Fibroblast of lung (primary cell): ENCODE measurements at regions not wholly inside any gene's neighbourhood (a gene's known extent, or its start where the extent isn't known, plus 50 kb on each side); places are given as distances from the start of the nearest gene placed in this dataset.

Source experiments
- CTCF ChIP-seq, 2 donors: IDR thresholded peaks in 1 of 2; conservative IDR thresholded peaks in 1 of 2; 1 replicate in 1 of 2; 2 replicates in 1 of 2; pipeline ENCODE4 v1.5.1; 2011 to 2012; ENCODE audit warnings: low read length in 2 of 2, control low read depth in 1 of 2, inconsistent platforms in 1 of 2, low read depth in 1 of 2, mild to moderate bottlenecking in 1 of 2
- EZH2 ChIP-seq: IDR thresholded peaks from 2 replicates; pipeline ENCODE4 v1.5.1; 2012; ENCODE audit warnings: low read length, control low read depth, mild to moderate bottlenecking; ENCODE audit errors: missing control alignments

GRCh38 chr16:86379505-86379846 lies 130.9 kb upstream of the FOXF1 start:
- TF ChIP-seq EZH2 = no peak
- no peak for TF ChIP-seq CTCF (conservative IDR thresholded peaks at IDR 0.05 in 1 of 2, IDR thresholded peaks at IDR 0.05 in 1 of 2; ENCODE audit: low read depth in 1 of 2, low read length in 2 of 2)
